AG08396 (cell line): ENCODE measurements at regions not wholly inside any gene's neighbourhood (a gene's known extent, or its start where the extent isn't known, plus 50 kb on each side); places are given as distances from the start of the nearest gene placed in this dataset.
"Not testable (repeated sequence)": the region's sequence is repeated elsewhere in the genome, so short reads cannot be mapped to it uniquely, and the experiment has no call there.

ENCODE experiments used
- DNase-seq: peaks from one replicate; pipeline ENCODE4 v3.0.0; 2012; ENCODE audit warnings: low spot score, mixed read lengths

- DNase-seq = no peak
These were observed 1550.9 kb downstream of the PCDH9 start for GRCh38 chr13:65679240-65679639.

- DNase-seq = no peak
These were observed 1552.2 kb downstream of the PCDH9 start for GRCh38 chr13:65677906-65678305.

DNA sequence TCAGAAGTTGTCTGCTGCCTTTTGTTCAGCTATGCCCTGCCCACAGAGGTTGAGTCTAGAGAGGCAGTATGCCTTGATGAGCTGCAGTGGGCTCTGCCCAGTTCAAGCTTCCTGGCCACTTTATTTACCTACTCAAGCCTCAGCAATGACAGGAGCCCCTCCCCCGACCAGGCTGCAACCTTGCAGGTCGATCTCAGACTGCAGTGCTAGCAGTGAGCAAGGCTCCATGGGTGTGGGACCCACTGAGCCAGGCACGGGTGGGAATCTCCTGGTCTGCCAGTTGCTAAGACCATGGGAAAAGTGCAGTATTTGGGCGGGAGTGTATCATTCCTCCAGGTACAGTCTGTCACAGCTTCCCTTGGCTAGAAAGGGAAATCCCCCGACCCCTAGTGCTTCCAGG is 1554.8 kb downstream of the PCDH9 start:
- DNase-seq = not testable (repeated sequence)

DNA sequence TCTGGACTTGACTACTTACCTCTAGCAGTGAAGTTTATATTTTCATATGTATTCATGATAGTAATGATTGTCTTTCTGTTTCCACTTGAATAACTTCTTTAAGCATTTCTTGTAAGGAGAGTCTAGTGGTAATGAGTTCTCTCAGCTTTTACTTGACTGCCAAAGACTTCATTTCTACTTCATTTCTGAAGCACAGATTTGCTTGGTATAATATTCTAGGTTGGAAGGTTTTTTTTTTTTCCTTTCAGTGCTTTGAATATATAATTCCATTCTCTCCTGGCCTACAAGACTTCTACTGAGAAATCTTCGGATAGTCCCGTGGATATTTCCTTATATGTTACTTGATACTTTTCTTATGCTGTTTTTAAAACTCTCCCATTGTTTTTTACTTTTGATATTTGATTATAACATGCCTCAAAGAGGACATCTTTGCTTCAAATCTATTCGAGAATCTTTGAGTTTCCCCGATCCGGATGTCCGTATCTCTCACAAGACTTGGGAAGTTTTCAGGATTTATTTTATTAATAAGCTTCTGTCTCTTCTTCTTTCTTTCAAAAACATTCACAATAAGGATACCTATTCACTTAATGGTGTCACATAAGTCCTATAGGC is 1560.0 kb downstream of the PCDH9 start:
- DNase-seq = no peak

- DNase-seq = no peak
These were observed 1569.4 kb downstream of the PCDH9 start for GRCh38 chr13:65660731-65661130.

GRCh38 chr13:65656740-65657329 is 1573.3 kb downstream of the PCDH9 start:
- no peak for DNase-seq

DNA sequence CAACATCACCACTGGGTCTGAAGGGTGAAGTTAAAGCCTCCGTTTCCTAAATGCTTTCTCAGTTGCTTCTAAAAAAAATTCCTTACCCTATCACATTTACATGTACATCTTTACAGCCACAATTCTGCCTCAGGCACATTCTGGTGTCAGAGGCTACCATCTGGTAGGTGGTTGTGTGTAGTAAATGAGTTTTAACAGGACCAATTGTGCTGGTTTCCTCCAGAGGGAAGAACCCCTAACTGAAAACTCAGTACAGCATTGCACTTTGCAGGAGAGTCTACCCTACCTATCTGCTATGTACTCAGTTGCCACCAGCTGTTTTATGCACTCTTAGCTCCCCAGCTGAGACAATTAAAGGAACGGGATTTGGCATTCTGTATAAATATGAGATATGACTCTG is 1576.5 kb downstream of the PCDH9 start:
- DNase-seq = no peak

DNA sequence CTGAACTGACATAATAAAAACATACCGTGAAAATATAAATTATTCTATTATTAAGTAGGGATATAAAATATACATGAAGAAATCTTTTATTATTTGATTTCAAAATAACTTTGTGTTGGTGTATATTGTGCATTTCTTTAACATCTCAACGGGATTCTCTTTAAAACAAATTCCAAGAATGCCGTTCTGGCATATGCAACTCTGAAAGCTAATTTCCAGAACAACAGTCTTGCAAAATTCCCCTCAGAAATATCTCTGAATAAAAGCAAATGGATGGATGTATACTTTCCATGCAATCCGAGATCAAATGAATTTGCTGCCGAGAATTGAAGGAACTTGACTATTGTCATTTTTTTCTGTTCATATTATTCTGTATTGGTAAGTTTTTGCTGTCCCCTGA is 1579.8 kb downstream of the PCDH9 start:
- DNase-seq = no peak

DNA sequence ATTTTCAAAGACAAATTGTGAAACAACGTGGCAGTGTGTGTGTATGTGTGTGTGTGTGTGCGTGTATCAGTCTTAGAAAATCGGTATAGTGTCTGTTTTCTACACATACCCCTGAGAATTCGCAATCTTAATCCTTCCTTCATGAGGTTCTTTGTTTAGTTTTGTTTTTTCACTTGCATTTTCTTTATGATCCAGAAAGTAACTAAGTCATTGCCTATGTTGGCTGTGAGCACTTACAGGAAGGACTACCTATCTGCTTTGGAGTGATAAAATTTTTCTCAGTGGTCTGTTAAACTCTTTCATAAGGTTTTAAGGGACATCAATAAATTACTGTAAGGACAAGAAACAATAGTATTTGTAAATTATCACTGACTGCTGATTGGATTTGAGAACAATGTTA is 1587.1 kb downstream of the PCDH9 start:
- DNase-seq = no peak

GRCh38 chr13:65642301-65642700 is 1587.8 kb downstream of the PCDH9 start:
- DNase-seq = no peak

DNA sequence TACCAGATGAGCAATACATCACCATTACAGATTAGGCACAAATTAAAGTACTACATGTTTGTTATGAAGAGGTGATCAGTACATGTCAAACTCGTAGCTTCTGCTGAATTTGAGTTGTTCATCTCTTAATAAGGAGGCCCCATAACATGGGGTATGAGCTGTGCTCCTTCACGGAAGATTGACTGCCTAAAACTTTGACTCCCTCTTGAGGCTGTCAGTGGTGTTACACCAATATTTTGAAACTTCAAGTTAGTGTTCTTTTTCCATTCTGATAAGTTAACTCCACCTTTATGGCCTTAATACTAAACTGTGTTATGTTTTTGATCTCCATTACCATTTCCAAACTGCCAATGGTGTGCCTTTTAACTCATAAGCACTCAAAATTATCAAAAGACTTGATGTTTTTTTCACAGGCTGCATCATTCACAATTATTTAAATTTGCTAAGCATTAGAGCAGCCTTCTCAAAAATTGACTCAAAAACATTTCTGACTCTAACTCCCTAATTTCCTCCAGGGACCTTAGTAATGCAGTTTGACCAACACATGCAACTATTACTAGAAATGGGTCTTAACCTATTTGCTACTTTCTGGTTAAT is 1591.5 kb downstream of the PCDH9 start:
- DNase-seq = peak; percentile 8

DNA sequence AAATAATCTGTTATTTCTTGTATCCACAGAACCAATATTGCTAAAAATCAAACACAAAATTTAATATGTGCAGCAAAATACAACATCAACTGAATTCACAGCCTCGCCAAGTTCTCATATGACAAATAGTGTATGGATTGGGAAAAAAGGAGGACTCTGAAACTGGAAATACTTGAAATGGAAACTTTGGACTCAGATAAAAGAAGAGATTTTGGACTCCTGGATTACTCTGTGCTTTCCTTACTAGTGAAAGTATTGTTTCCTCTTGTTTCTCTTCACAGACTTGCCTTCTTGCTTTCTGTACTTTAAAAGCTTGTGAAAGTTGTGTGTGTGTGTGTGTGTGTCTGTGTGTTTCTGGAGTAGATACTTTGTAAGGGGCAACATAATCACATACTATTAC is 1596.3 kb downstream of the PCDH9 start:
- no peak for DNase-seq

GRCh38 chr13:65631078-65631477 is 1599.1 kb downstream of the PCDH9 start:
- DNase-seq = no peak

- no peak for DNase-seq
These were observed 1600.2 kb downstream of the PCDH9 start for GRCh38 chr13:65629926-65630325.

DNA sequence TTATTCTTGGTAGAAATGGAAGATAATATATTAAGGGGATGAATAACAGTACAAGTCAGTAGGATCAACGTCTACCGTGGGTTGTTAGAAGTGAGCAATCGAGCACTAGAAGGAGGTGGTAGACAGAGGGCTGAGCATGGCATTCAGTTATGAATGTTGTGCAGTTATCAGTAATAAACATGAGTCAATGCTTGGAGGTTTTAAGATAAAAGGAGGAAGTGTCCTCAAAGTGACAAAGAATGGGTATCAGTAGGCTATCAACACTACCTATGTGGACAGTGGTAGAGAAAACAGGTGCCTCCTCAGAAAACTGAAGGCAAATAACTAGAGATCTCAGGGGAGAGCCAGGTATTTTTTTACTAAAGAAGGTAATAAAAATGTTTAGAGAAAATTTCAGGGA is 1607.0 kb downstream of the PCDH9 start:
- no peak for DNase-seq

GRCh38 chr13:65615506-65615905 is 1614.6 kb downstream of the PCDH9 start:
- no peak for DNase-seq

GRCh38 chr13:65613004-65613403 is 1617.1 kb downstream of the PCDH9 start:
- no peak for DNase-seq

- no peak for DNase-seq
These were observed 1620.8 kb downstream of the PCDH9 start for GRCh38 chr13:65609350-65609749.

GRCh38 chr13:65606622-65607021 is 1623.5 kb downstream of the PCDH9 start:
- DNase-seq = no peak

DNA sequence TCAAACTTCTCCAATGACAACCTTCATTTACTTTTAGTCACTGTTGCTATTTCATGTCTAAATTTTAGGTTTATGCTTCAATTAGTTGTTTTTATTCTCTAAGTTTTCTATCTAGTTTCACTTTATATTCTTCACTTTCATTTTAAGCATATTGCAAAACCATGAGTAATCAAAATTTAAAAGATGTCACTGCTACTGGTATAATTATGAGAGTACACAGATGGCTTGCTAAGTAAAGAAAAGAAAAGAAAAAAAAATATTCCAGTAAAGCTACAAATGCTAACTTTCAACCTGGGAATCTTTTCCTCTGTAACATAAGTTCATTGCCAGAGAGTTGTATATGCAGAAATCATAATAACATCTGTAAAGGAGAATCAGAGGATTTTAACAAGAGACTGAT is 1624.7 kb downstream of the PCDH9 start:
- DNase-seq = no peak

DNA sequence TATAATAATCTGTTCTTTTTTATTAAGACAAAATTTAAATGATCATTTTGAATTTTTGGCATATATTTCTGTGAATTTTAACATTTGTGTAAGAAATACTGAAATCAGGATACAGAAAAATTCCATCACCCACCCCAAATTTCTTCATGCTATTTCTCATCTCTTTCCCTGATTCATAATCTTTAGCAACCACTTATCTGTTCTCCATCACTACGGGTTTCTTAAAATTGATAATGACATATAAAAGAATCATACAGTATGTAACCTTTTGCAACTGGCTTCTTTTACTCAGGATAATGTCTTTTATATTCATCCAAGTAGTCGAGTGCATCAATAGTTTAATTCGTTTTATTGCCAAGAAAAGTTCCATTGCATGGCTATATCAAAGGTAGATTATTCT is 1627.0 kb downstream of the PCDH9 start:
- DNase-seq = no peak

DNA sequence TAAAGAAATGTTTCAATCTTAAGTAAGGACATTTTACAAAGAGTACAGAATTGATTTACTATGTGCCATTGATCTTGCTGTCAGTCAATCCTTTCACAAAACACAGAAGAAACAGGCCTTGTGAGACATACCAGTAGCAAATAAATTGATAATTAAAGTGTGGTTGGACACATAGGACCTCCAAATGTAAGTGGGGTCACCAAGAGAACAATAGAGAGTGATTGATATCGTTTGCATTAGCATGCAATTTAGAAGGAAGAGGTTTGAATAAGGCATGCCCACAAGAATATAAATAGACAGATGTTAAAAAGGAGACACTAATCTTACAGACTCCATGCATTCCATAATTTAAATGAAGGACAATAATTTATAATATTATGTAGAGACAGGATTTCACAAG is 1628.3 kb downstream of the PCDH9 start:
- DNase-seq = no peak

DNA sequence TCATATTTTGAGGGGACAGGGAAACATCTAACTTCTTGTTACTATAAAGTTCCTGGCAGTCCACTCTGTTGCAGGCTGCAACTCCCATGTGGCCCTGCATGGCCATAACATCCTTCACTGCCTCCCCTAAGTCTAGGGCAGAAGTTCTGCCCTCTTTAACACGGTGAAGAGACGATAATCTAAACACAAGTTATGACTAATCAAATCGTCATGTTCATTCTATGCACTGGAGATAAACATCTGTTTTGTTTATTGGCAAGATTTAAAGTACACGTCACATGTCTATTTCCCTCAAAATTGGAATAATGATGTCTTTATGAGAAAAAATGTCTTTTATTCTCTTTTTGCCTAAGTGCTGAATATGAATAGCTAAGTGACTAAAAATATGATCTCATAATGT is 1629.4 kb downstream of the PCDH9 start:
- no peak for DNase-seq
